ENCODE measurements at regions not wholly inside any gene's neighbourhood (a gene's known extent, or its start where the extent isn't known, plus 50 kb on each side); places are given as distances from the start of the nearest gene placed in this dataset.

- TF ChIP-seq, protein P1, sequence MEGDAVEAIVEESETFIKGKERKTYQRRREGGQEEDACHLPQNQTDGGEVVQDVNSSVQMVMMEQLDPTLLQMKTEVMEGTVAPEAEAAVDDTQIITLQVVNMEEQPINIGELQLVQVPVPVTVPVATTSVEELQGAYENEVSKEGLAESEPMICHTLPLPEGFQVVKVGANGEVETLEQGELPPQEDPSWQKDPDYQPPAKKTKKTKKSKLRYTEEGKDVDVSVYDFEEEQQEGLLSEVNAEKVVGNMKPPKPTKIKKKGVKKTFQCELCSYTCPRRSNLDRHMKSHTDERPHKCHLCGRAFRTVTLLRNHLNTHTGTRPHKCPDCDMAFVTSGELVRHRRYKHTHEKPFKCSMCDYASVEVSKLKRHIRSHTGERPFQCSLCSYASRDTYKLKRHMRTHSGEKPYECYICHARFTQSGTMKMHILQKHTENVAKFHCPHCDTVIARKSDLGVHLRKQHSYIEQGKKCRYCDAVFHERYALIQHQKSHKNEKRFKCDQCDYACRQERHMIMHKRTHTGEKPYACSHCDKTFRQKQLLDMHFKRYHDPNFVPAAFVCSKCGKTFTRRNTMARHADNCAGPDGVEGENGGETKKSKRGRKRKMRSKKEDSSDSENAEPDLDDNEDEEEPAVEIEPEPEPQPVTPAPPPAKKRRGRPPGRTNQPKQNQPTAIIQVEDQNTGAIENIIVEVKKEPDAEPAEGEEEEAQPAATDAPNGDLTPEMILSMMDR (IDR thresholded peaks at IDR 0.05) = no peak
- no peak for TF ChIP-seq POLR2AphosphoS5 (IDR thresholded peaks at IDR 0.05)
- TF ChIP-seq POLR2A (IDR thresholded peaks at IDR 0.05) = no peak
- TF ChIP-seq EP300 (IDR thresholded peaks at IDR 0.05) = no peak
Observed at GRCh38 chr7:91681718-91682117, 198.8 kb downstream of the MTERF1 start.

Data from suprapubic skin (tissue), 4 donors.